HepG2 (cell line): ENCODE measurements at regions not wholly inside any gene's neighbourhood (a gene's known extent, or its start where the extent isn't known, plus 50 kb on each side); places are given as distances from the start of the nearest gene placed in this dataset.

Experiments used
- ATAC-seq: fragments of 200-7000 bp; cut with Tn5 transposase; 3 replicates; pipeline ENCODE4 v1.9.1; 2020; ENCODE audit warnings: mild to moderate bottlenecking, moderate library complexity
- BruUV-seq: library from RNA; stranded (reverse); fragments of 400-500 nt; replicated peaks from 2 replicates; lab custom pipeline; 2021; lab: Mats Ljungman, UMichigan
- CTCF ChIA-PET: fragments of 300-600 bp; formaldehyde crosslinking; extraction: SDS; loops from one replicate; lab custom pipeline; 2021; ENCODE audit warnings: low total read pairs, inconsistent platforms, low intra/inter-chr PET ratio; lab: Yijun Ruan, JAX
- POLR2A ChIA-PET: fragments of 350-600 bp; sonication (Branson Sonifier 250); formaldehyde crosslinking; loops from one replicate; lab custom pipeline; 2020; ENCODE audit warnings: antibody characterized with exemption, inconsistent platforms; lab: Yijun Ruan, JAX
- DNase-seq: peaks from one replicate; pipeline ENCODE4 v3.0.0-alpha.2; 2015; ENCODE audit warnings: low spot score
- FAIRE-seq: peaks from 3 replicates; lab custom pipeline; 2011; peaks lifted over from hg19 to GRCh38; lab: Jason Lieb, UNC
- H2AFZ ChIP-seq: one replicate; pipeline ENCODE4 v1.6.1; 2011; ENCODE audit warnings: low read length, inconsistent platforms
- H3K27ac ChIP-seq: fragments of 300-600 bp; 3 replicates; pipeline ENCODE4 v1.8.0; 2011; ENCODE audit warnings: mixed run types, mild to moderate bottlenecking, mixed read lengths, low read length, inconsistent platforms; ENCODE audit not compliant: insufficient read depth; ENCODE audit errors: extremely low read length
- H3K27me3 ChIP-seq, 2 experiments: fragments of 200-600 bp in 1 of 2; 2 replicates in 1 of 2; 3 replicates in 1 of 2; pipeline versions ENCODE4 v1.6.0 to v1.8.0; 2011; ENCODE audit warnings: low read length in 2 of 2, mild to moderate bottlenecking in 2 of 2, moderate library complexity in 2 of 2, inconsistent platforms in 1 of 2; ENCODE audit not compliant: insufficient read depth in 2 of 2, control insufficient read depth in 1 of 2
- H3K36me3 ChIP-seq, 2 experiments: fragments of 200-600 bp in 1 of 2; replicated peaks in 1 of 2; 2 replicates in 1 of 2; 3 replicates in 1 of 2; pipeline versions ENCODE4 v1.5.1 to v1.8.0; 2011; ENCODE audit warnings: low read length in 2 of 2, inconsistent platforms in 1 of 2; ENCODE audit not compliant: insufficient read depth in 2 of 2, control insufficient read depth in 1 of 2
- H3K4me1 ChIP-seq: 2 replicates; pipeline ENCODE4 v1.5.1; 2012; ENCODE audit warnings: low read length, inconsistent platforms; ENCODE audit not compliant: insufficient read depth
- H3K4me2 ChIP-seq: 2 replicates; pipeline ENCODE4 v1.6.0; 2011; ENCODE audit warnings: low read depth, low read length, inconsistent platforms
- H3K4me3 ChIP-seq, 3 experiments: fragments of 200-600 bp in 1 of 3; sonication (generic), shearing (Covaris generic) in 1 of 3; replicated peaks in 1 of 3; 2 replicates each; pipeline ENCODE4 v1.5.1; 2011 to 2016; ENCODE audit warnings: low read length in 3 of 3, inconsistent platforms in 2 of 3, low read depth in 2 of 3, mild to moderate bottlenecking in 2 of 3, control low read depth in 1 of 3, mixed read lengths in 1 of 3; ENCODE audit not compliant: insufficient read depth in 1 of 3
- H3K79me2 ChIP-seq: one replicate; pipeline ENCODE4 v1.6.1; 2011; ENCODE audit warnings: low read length, inconsistent platforms; ENCODE audit not compliant: insufficient read depth
- H3K9ac ChIP-seq: 2 replicates; pipeline ENCODE4 v1.6.0; 2011; ENCODE audit warnings: mild to moderate bottlenecking, low read depth, low read length, inconsistent platforms; ENCODE audit not compliant: insufficient read depth
- H3K9me3 ChIP-seq: 2 replicates; pipeline ENCODE4 v1.5.1; 2012; ENCODE audit warnings: mild to moderate bottlenecking, low read length
- H4K20me1 ChIP-seq: 2 replicates; pipeline ENCODE4 v1.6.0; 2011; ENCODE audit warnings: inconsistent platforms, mild to moderate bottlenecking, low read length, moderate library complexity; ENCODE audit not compliant: insufficient read depth
- CENPT ChIP-seq: sonication (generic); formaldehyde crosslinking; IDR thresholded peaks from 2 replicates; pipeline ENCODE4 v1.8.0; 2022; ENCODE audit warnings: low read depth, mild to moderate bottlenecking, moderate library complexity, missing genetic modification reagents
- CHD4 ChIP-seq: fragments of 200-600 bp; sonication (generic); IDR thresholded peaks from 2 replicates; pipeline ENCODE4 v1.7.0; 2017; ENCODE audit warnings: mild to moderate bottlenecking, low read length, borderline replicate concordance
- ESRRA ChIP-seq: sonication (generic); formaldehyde crosslinking; IDR thresholded peaks from 2 replicates; pipeline ENCODE4 v1.5.1; 2020; ENCODE audit warnings: mild to moderate bottlenecking, low read depth, missing genetic modification reagents
- FOXJ3 ChIP-seq: sonication (generic); formaldehyde crosslinking; IDR thresholded peaks from 2 replicates; pipeline ENCODE4 v1.4.0; 2020; ENCODE audit warnings: missing genetic modification reagents, mild to moderate bottlenecking, borderline replicate concordance
- KAT2B ChIP-seq: fragments of 150-350 bp; IDR thresholded peaks from 2 replicates; pipeline ENCODE4 v1.6.1; 2014; ENCODE audit warnings: low read depth, low read length, borderline replicate concordance
- NFRKB ChIP-seq: fragments of 450-650 bp; IDR thresholded peaks from 2 replicates; pipeline ENCODE4 v1.6.1; 2017
- SAP130 ChIP-seq: IDR thresholded peaks from 2 replicates; pipeline ENCODE4 v1.6.1; 2016; ENCODE audit warnings: low read depth
- ZFP36L2 ChIP-seq: sonication (generic); formaldehyde crosslinking; IDR thresholded peaks from 2 replicates; pipeline ENCODE4 v1.4.0; 2020; ENCODE audit warnings: missing genetic modification reagents
- ZMYM4 ChIP-seq: sonication (generic); formaldehyde crosslinking; IDR thresholded peaks from 2 replicates; pipeline ENCODE4 v1.8.1; 2023; ENCODE audit warnings: mild to moderate bottlenecking, missing genetic modification reagents
- ZNF101 ChIP-seq: sonication (generic); formaldehyde crosslinking; IDR thresholded peaks from 2 replicates; pipeline ENCODE4 v1.4.0; 2020; ENCODE audit warnings: mild to moderate bottlenecking, low read depth, missing genetic modification reagents, borderline replicate concordance
- ZNF33B ChIP-seq: sonication (generic); formaldehyde crosslinking; IDR thresholded peaks from 2 replicates; pipeline ENCODE4 v1.5.1; 2020; ENCODE audit warnings: mild to moderate bottlenecking, missing genetic modification reagents
- ZNF510 ChIP-seq: sonication (generic); formaldehyde crosslinking; IDR thresholded peaks from 2 replicates; pipeline ENCODE4 v1.4.0; 2020; ENCODE audit warnings: low read depth, mild to moderate bottlenecking, missing genetic modification reagents
- ZNF605 ChIP-seq: sonication (generic); formaldehyde crosslinking; IDR thresholded peaks from 2 replicates; pipeline ENCODE4 v1.8.0; 2022; ENCODE audit warnings: mild to moderate bottlenecking, missing genetic modification reagents
- ZNF841 ChIP-seq: sonication (generic); formaldehyde crosslinking; IDR thresholded peaks from 2 replicates; pipeline ENCODE4 v1.8.1; 2023; ENCODE audit warnings: missing genetic modification reagents, borderline replicate concordance
- ZSCAN29 ChIP-seq: sonication (generic); formaldehyde crosslinking; conservative IDR thresholded peaks from 2 replicates; pipeline ENCODE4 v1.4.0; 2020; ENCODE audit warnings: mild to moderate bottlenecking, missing genetic modification reagents
- WGBS: methylation state at CpG from one replicate; pipeline ENCODE4 v1.1.6; 2017; ENCODE audit warnings: low lambda C conversion rate; 5-methylcytosine and 5-hydroxymethylcytosine counted together
- in situ Hi-C: cut with HindIII; loops from 2 replicates; pipeline ENCODE4 v1.10.0; 2017; ENCODE audit warnings: low pct_unique_long_range_greater_than_20kb; ENCODE audit not compliant: extremely low pct_ligation_motif_present
- intact Hi-C: fragments of 100-400 bp; cut with micrococcal nuclease; formaldehyde crosslinking; loops from one replicate; pipeline ENCODE4 v1.10.0; 2022; ENCODE audit not compliant: unreplicated experiment
- TF ChIP-seq, protein P1 (sequence below): sonication (generic); formaldehyde crosslinking; IDR thresholded peaks from 2 replicates; pipeline ENCODE4 v1.4.0; 2020; ENCODE audit warnings: missing genetic modification reagents
- TF ChIP-seq, protein P2 (sequence below): sonication (generic); formaldehyde crosslinking; conservative IDR thresholded peaks from 2 replicates; pipeline ENCODE4 v1.8.0; 2022; ENCODE audit warnings: low read depth, missing genetic modification reagents
- TF ChIP-seq, protein P3 (sequence below): sonication (generic); formaldehyde crosslinking; IDR thresholded peaks from 2 replicates; pipeline ENCODE4 v1.5.0; 2020; ENCODE audit warnings: mild to moderate bottlenecking, low read depth, missing genetic modification reagents, borderline replicate concordance

GRCh38 chr6:81933608-81934051 lies 181.1 kb upstream of the TENT5A start:
- peak; percentile 64 for ATAC-seq
- in situ Hi-C loops (no loop called here), intact Hi-C loops (no loop called here)
- no TSS peak for BruUV-seq
- Histone ChIP-seq H2AFZ (no peak overlapping the region), H3K4me2 (peak overlapping the region; percentile 38), H3K36me3 (no peaks in the 10 kb centered on the region), H3K4me1 (peaks cover 65% of the 10 kb centered on the region), H3K27ac (peak overlapping the region; percentile 41), H3K9ac (no peak overlapping the region), H3K4me3 (no peak overlapping the region), H3K27me3 (no peaks in the 10 kb centered on the region), H4K20me1 (no peaks in the 10 kb centered on the region), H3K79me2 (no peaks in the 10 kb centered on the region), H3K9me3 (no peaks in the 10 kb centered on the region)
- ChIA-PET POLR2A (interaction anchor here (1.3 to 1.9 kb wide), 2 partner anchors 70 to 181 kb away, joined by 3 to 8 read pairs; partner anchors contain the start of gene TENT5A), CTCF (no interaction called here)
- FAIRE-seq, result no peak
- WGBS, result 26% methylated on average over 1 of the region's 1 CpG
- peak; percentile 32 for DNase-seq
- no peak for TF ChIP-seq KAT2B
- no peak for TF ChIP-seq ZMYM4 (CRISPR knock-in tag)
- TF ChIP-seq FOXJ3 (CRISPR knock-in tag), result no peak
- TF ChIP-seq ZNF33B (CRISPR knock-in tag), result no peak
- no peak for TF ChIP-seq NFRKB
- peak; percentile 29; the same call in 1 of the 2 replicates for TF ChIP-seq CHD4
- TF ChIP-seq ESRRA (CRISPR knock-in tag), result no peak
- TF ChIP-seq ZNF841 (CRISPR knock-in tag), result no peak
- no peak for TF ChIP-seq CENPT (CRISPR knock-in tag)
- no peak for TF ChIP-seq ZSCAN29 (CRISPR knock-in tag)
- TF ChIP-seq SAP130, result peak; percentile 11; the same call in 1 of the 2 replicates
- TF ChIP-seq, protein P1, sequence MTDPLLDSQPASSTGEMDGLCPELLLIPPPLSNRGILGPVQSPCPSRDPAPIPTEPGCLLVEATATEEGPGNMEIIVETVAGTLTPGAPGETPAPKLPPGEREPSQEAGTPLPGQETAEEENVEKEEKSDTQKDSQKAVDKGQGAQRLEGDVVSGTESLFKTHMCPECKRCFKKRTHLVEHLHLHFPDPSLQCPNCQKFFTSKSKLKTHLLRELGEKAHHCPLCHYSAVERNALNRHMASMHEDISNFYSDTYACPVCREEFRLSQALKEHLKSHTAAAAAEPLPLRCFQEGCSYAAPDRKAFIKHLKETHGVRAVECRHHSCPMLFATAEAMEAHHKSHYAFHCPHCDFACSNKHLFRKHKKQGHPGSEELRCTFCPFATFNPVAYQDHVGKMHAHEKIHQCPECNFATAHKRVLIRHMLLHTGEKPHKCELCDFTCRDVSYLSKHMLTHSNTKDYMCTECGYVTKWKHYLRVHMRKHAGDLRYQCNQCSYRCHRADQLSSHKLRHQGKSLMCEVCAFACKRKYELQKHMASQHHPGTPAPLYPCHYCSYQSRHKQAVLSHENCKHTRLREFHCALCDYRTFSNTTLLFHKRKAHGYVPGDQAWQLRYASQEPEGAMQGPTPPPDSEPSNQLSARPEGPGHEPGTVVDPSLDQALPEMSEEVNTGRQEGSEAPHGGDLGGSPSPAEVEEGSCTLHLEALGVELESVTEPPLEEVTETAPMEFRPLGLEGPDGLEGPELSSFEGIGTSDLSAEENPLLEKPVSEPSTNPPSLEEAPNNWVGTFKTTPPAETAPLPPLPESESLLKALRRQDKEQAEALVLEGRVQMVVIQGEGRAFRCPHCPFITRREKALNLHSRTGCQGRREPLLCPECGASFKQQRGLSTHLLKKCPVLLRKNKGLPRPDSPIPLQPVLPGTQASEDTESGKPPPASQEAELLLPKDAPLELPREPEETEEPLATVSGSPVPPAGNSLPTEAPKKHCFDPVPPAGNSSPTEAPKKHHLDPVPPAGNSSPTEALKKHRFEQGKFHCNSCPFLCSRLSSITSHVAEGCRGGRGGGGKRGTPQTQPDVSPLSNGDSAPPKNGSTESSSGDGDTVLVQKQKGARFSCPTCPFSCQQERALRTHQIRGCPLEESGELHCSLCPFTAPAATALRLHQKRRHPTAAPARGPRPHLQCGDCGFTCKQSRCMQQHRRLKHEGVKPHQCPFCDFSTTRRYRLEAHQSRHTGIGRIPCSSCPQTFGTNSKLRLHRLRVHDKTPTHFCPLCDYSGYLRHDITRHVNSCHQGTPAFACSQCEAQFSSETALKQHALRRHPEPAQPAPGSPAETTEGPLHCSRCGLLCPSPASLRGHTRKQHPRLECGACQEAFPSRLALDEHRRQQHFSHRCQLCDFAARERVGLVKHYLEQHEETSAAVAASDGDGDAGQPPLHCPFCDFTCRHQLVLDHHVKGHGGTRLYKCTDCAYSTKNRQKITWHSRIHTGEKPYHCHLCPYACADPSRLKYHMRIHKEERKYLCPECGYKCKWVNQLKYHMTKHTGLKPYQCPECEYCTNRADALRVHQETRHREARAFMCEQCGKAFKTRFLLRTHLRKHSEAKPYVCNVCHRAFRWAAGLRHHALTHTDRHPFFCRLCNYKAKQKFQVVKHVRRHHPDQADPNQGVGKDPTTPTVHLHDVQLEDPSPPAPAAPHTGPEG (CRISPR knock-in tag), result no peak
- TF ChIP-seq ZFP36L2 (CRISPR knock-in tag), result no peak
- TF ChIP-seq ZNF101 (CRISPR knock-in tag), result no peak
- no peak for TF ChIP-seq ZNF510
- TF ChIP-seq, protein P2, sequence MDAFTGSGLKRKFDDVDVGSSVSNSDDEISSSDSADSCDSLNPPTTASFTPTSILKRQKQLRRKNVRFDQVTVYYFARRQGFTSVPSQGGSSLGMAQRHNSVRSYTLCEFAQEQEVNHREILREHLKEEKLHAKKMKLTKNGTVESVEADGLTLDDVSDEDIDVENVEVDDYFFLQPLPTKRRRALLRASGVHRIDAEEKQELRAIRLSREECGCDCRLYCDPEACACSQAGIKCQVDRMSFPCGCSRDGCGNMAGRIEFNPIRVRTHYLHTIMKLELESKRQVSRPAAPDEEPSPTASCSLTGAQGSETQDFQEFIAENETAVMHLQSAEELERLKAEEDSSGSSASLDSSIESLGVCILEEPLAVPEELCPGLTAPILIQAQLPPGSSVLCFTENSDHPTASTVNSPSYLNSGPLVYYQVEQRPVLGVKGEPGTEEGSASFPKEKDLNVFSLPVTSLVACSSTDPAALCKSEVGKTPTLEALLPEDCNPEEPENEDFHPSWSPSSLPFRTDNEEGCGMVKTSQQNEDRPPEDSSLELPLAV, result no peak
- no peak for TF ChIP-seq ZNF605
- TF ChIP-seq, protein P3, sequence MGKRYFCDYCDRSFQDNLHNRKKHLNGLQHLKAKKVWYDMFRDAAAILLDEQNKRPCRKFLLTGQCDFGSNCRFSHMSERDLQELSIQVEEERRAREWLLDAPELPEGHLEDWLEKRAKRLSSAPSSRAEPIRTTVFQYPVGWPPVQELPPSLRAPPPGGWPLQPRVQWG, result no peak
